Esophagus muscularis mucosa (tissue), 4 donors: ENCODE measurements at regions not wholly inside any gene's neighbourhood (a gene's known extent, or its start where the extent isn't known, plus 50 kb on each side); places are given as distances from the start of the nearest gene placed in this dataset.
"Not testable (repeated sequence)": the region's sequence is repeated elsewhere in the genome, so short reads cannot be mapped to it uniquely, and the experiment has no call there.

Experiments used
- DNase-seq: peaks from one replicate; pipeline ENCODE4 v3.0.0-alpha.2; 2017; ENCODE audit errors: extremely low spot score
- H3K27ac ChIP-seq, 4 donors: fragments of 200-600 bp; sonication (generic); replicated peaks in 1 of 4; 1 replicate in 3 of 4; 2 replicates in 1 of 4; pipeline ENCODE4 v1.5.1; 2016 to 2019; ENCODE audit warnings: mild to moderate bottlenecking in 1 of 4
- H3K27me3 ChIP-seq, 4 donors: fragments of 200-600 bp; sonication (generic); one replicate each; pipeline versions ENCODE4 v1.5.1 to v1.6.0; 2016 to 2019
- H3K36me3 ChIP-seq, 4 donors: fragments of 200-600 bp; sonication (generic); one replicate each; pipeline ENCODE4 v1.5.1; 2016 to 2019
- H3K4me1 ChIP-seq, 4 donors: fragments of 200-600 bp; sonication (generic); one replicate each; pipeline ENCODE4 v1.5.1; 2016 to 2019
- H3K4me3 ChIP-seq, 4 donors: fragments of 200-600 bp; sonication (generic); 1 replicate in 2 of 4; 2 replicates in 2 of 4; pipeline ENCODE4 v1.5.1; 2016 to 2019; ENCODE audit warnings: mild to moderate bottlenecking in 4 of 4, moderate library complexity in 1 of 4
- H3K9me3 ChIP-seq, 4 donors: fragments of 200-600 bp; sonication (generic); 1 replicate in 3 of 4; 2 replicates in 1 of 4; pipeline ENCODE4 v1.5.1; 2016 to 2019
- EP300 ChIP-seq: sonication (generic); formaldehyde crosslinking; IDR thresholded peaks from one replicate; pipeline ENCODE4 v1.6.1; 2017; ENCODE audit warnings: antibody characterized with exemption
- POLR2A ChIP-seq: fragments of 450-650 bp; IDR thresholded peaks from one replicate; pipeline ENCODE4 v1.6.1; 2017; ENCODE audit warnings: antibody characterized with exemption, moderate library complexity, mild to moderate bottlenecking, low read depth
- POLR2AphosphoS5 ChIP-seq, 2 donors: sonication (generic); formaldehyde crosslinking; IDR thresholded peaks; one replicate each; pipeline ENCODE4 v1.6.1; 2017; ENCODE audit warnings: antibody characterized with exemption in 2 of 2
- WGBS: methylation state at CpG from one replicate; pipeline ENCODE4 v1.1.5; 2018; 5-methylcytosine and 5-hydroxymethylcytosine counted together
- intact Hi-C: fragments of 100-400 bp; cut with DNase I; formaldehyde crosslinking; loops from one replicate; pipeline ENCODE4 v1.15.1; 2023
- TF ChIP-seq, protein P1 (sequence below), 3 experiments: fragments of 200-600 bp in 2 of 3; fragments of 450-650 bp in 1 of 3; sonication (generic) in 2 of 3; IDR thresholded peaks; one replicate each; pipeline ENCODE4 v1.5.1; 2017 to 2019; ENCODE audit warnings: antibody characterized with exemption in 3 of 3, mild to moderate bottlenecking in 2 of 3, moderate library complexity in 1 of 3

DNA sequence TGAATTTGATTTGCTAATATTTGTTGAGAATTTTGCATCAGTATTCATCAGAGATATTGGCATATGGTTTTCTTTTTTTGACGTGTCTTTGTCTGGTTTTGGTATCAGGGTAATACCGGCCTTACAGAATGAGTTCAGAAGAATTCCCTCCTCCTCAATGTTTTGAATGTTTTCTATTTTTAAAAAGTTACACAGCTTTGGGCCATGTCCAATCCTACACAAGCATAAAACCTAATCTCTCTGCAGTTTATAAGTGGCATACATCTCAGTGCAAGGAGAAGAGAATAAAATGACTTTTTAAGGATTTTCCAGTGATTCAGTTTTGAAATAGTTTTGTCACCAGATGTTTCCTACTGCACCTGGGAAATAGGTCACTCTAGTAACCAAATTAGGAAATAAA is 185.5 kb downstream of the COL12A1 start:
- H3K27me3 ChIP-seq, result no peaks in the 10 kb centered on the region
- no peak overlapping the region for H3K4me3 ChIP-seq
- no peak for DNase-seq
- no peaks in the 10 kb centered on the region for H3K36me3 ChIP-seq
- WGBS, result 35% methylated on average over 2 of the region's 2 CpGs
- intact Hi-C loops, result no loop called here
- no peaks in the 10 kb centered on the region for H3K9me3 ChIP-seq
- TF ChIP-seq EP300 (no peak), POLR2A (no peak), POLR2AphosphoS5 (IDR thresholded peaks at IDR 0.05) (no peak)
- TF ChIP-seq, protein P1, sequence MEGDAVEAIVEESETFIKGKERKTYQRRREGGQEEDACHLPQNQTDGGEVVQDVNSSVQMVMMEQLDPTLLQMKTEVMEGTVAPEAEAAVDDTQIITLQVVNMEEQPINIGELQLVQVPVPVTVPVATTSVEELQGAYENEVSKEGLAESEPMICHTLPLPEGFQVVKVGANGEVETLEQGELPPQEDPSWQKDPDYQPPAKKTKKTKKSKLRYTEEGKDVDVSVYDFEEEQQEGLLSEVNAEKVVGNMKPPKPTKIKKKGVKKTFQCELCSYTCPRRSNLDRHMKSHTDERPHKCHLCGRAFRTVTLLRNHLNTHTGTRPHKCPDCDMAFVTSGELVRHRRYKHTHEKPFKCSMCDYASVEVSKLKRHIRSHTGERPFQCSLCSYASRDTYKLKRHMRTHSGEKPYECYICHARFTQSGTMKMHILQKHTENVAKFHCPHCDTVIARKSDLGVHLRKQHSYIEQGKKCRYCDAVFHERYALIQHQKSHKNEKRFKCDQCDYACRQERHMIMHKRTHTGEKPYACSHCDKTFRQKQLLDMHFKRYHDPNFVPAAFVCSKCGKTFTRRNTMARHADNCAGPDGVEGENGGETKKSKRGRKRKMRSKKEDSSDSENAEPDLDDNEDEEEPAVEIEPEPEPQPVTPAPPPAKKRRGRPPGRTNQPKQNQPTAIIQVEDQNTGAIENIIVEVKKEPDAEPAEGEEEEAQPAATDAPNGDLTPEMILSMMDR (IDR thresholded peaks at IDR 0.05), result no peak
- H3K27ac ChIP-seq, result no peak overlapping the region
- H3K4me1 ChIP-seq, result peaks cover 0 to 13% (median 8%) of the 10 kb centered on the region in 4 donors

DNA sequence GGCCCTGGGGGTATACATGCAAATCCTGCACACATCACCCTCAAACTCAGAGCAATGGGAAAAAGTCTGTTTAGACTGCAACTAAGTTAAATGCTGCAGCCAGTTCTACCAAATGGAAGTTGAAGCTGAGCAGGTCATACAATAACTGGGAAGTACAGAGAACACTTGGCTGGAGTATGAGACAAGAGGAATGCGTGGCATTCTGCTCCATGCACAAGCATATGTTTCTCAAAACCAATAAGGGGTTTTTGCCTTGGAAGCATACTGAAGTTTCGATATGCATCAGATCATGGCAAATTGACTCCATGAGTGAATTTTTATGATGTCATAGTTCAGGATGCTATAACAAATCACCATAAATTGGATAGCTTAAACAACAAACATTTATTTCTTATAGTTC is 193.8 kb downstream of the COL12A1 start:
- intact Hi-C loops, result no loop called here
- H3K4me3 ChIP-seq, result no peak overlapping the region
- WGBS, result 61% methylated on average over 2 of the region's 2 CpGs
- no peaks in the 10 kb centered on the region for H3K27me3 ChIP-seq
- H3K9me3 ChIP-seq, result no peaks in the 10 kb centered on the region
- H3K4me1 ChIP-seq, result peaks cover 0 to 4% (median 0%) of the 10 kb centered on the region in 4 donors
- no peak for DNase-seq
- no peak overlapping the region for H3K27ac ChIP-seq
- TF ChIP-seq POLR2A (no peak), EP300 (no peak), POLR2AphosphoS5 (IDR thresholded peaks at IDR 0.05) (no peak)
- TF ChIP-seq, protein P1 (IDR thresholded peaks at IDR 0.05), result no peak
- H3K36me3 ChIP-seq, result no peaks in the 10 kb centered on the region

DNA sequence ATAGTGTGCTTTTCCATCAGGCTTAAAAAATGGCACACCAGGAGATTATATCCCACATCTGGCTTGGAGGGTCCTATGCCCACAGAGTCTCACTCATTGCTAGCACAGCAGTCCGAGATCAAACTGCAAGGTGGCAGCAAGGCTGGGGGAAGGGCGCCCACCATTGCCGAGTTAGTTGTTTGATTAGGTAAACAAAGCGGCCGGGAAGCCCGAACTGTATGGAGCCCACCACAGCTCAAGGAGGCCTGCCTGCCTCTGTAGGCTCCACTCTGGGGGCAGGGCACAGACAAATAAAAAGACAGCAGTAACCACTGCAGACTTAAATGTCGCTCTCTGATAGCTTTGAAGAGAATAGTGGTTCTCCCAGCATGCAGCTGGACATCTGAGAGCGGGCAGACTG is 201.9 kb downstream of the COL12A1 start:
- H3K4me1 ChIP-seq, H3K27ac ChIP-seq, H3K27me3 ChIP-seq, H3K36me3 ChIP-seq, DNase-seq, H3K4me3 ChIP-seq, intact Hi-C loops: not testable (repeated sequence)
- peaks cover 0 to 12% (median 6%) of the 10 kb centered on the region in 4 donors for H3K9me3 ChIP-seq
- 94% methylated on average over 8 of the region's 8 CpGs for WGBS

DNA sequence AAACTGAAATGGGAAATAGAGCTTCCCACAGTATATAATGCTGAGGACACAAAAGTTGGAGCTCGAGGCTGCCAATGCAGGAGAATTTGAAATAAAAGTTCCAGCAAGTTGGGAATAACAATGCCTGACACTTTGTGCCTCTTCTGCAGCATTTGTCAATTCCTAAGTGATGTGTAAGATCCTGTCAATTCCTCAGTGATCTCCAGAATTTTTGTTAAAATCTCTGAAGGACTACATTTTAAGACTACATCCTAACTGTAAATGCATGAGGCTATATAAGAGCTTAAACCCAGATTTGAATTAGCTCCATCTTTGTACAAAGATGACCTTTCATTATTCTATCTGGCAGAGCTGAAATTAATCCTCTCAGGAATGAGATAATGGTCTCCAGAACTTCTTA is 208.2 kb downstream of the COL12A1 start:
- TF ChIP-seq EP300, result no peak
- no peaks in the 10 kb centered on the region for H3K27me3 ChIP-seq
- 88% methylated on average over 1 of the region's 1 CpG for WGBS
- intact Hi-C loops, result no loop called here
- no peak overlapping the region for H3K4me3 ChIP-seq
- H3K9me3 ChIP-seq, result no peaks in the 10 kb centered on the region
- no peak for DNase-seq
- no peak overlapping the region for H3K27ac ChIP-seq
- H3K36me3 ChIP-seq, result no peaks in the 10 kb centered on the region
- H3K4me1 ChIP-seq, result peaks cover 0 to 15% (median 11%) of the 10 kb centered on the region in 4 donors

DNA sequence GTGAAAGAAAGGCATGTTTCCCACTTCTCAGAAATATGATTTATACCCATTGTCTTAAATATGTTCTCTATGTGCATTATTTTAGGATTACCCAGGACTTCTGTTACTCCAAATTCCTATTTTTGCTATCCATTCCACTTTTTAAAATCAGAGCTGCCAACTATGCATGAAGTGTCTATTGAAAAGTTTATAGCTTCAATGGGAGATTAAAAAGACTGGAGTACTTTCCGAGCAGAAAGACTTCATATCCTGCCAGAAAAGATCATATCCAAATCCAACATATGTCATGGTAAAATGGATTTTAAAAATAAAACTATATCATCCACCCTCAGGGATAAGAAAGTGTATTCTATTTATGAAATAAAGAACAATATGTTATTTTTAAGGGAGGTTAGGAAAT is 212.7 kb downstream of the COL12A1 start:
- no peak for DNase-seq
- Histone ChIP-seq H3K27ac (peak overlapping the region in 1 of 4 donors; percentile 40), H3K4me1 (peaks cover 0 to 26% (median 23%) of the 10 kb centered on the region in 4 donors), H3K27me3 (no peaks in the 10 kb centered on the region), H3K9me3 (no peaks in the 10 kb centered on the region), H3K36me3 (no peaks in the 10 kb centered on the region), H3K4me3 (no peak overlapping the region)
- intact Hi-C loops, result loop anchor here (5.0 kb wide), 1 partner anchor 586 kb away; no protein-coding TSS in a partner anchor
- WGBS, result 44% methylated on average over 1 of the region's 1 CpG
- TF ChIP-seq EP300 (no peak), POLR2A (no peak), POLR2AphosphoS5 (IDR thresholded peaks at IDR 0.05) (no peak)
- TF ChIP-seq, protein P1 (IDR thresholded peaks at IDR 0.05), result no peak

DNA sequence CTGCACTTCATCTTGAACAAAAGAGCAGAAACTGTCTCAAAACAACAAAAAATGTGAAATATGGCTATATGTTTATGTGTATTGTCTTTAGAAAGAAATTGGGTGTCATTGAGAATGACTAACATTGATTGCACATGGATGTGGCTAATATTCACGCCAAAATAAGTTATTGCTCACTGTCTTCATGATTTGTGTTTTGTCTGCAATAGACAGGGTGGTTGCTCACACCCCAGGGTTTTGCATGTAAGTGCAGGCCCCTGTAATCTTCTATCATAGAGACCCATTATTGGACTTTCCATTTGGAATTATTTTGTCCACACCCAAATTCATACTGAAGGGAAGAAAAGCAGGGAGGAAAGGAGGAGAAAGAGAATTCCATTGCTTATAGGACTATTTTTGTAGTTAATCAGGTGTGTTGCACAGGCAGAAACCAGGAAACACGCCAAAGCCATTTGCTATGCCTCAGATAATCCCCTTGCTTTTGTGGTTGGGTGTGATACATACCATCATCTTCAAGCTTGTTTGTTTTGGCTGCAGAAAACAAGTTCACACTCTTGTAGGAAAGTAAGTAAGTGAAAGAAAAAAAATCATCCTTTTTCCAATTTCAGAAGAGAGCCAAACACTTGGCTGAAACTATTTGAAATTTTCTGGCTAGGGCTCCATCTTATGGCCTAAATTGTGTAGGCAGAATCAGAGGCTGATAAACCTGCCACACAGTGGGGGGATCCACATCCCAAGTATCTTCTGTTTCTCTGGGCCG is 214.1 kb downstream of the COL12A1 start:
- Histone ChIP-seq H3K27me3 (no peaks in the 10 kb centered on the region), H3K4me1 (peaks cover 0 to 26% (median 23%) of the 10 kb centered on the region in 4 donors), H3K27ac (no peak overlapping the region), H3K4me3 (no peak overlapping the region), H3K36me3 (no peaks in the 10 kb centered on the region), H3K9me3 (peaks cover 0 to 5% (median under 1%) of the 10 kb centered on the region in 4 donors)
- intact Hi-C loops, result loop anchor here (5.0 kb wide), 1 partner anchor 584 kb away; no protein-coding TSS in a partner anchor
- no peak for DNase-seq
- 76% methylated on average over 3 of the region's 3 CpGs for WGBS
- no peak for TF ChIP-seq POLR2A
- TF ChIP-seq, protein P1 (IDR thresholded peaks at IDR 0.05), result peak in 1 of 3 experiments; percentile 5
- TF ChIP-seq EP300, result no peak
- TF ChIP-seq POLR2AphosphoS5 (IDR thresholded peaks at IDR 0.05), result no peak
